Activated CD4-positive, CD25-positive, alpha-beta regulatory T cell treated with anti-CD3 and anti-CD28 coated beads, Interleukin-2, amount 50 U/mL, for 24 hours (primary cell): ENCODE measurements at regions not wholly inside any gene's neighbourhood (a gene's known extent, or its start where the extent isn't known, plus 50 kb on each side); places are given as distances from the start of the nearest gene placed in this dataset.
"Not testable (repeated sequence)": the region's sequence is repeated elsewhere in the genome, so short reads cannot be mapped to it uniquely, and the experiment has no call there.

Experiments used
- ATAC-seq, 2 donors: fragments of 150-1000 bp; cut with Tn5 transposase; one replicate each; pipeline ENCODE4 v1.10.0; 2021; ENCODE audit warnings: mild to moderate bottlenecking in 1 of 2, moderate library complexity in 1 of 2

- no peak for ATAC-seq
Measured at GRCh38 chr7:85875398-85875797, 688.5 kb upstream of the SEMA3D start.

- no peak for ATAC-seq
Measured at GRCh38 chr7:85866540-85866939, 679.7 kb upstream of the SEMA3D start.

GRCh38 chr7:85851571-85852193 is 664.8 kb upstream of the SEMA3D start:
- no peak for ATAC-seq

- no peak for ATAC-seq
Measured at GRCh38 chr7:85850381-85850780, 663.5 kb upstream of the SEMA3D start.

GRCh38 chr7:85840554-85840953 is 653.7 kb upstream of the SEMA3D start:
- no peak for ATAC-seq

GRCh38 chr7:85833066-85833465 is 646.2 kb upstream of the SEMA3D start:
- ATAC-seq: no peak

- ATAC-seq: no peak
Measured at GRCh38 chr7:85830982-85831381, 644.1 kb upstream of the SEMA3D start.

- no peak for ATAC-seq
Measured at GRCh38 chr7:85829817-85830432, 643.1 kb upstream of the SEMA3D start.

- no peak for ATAC-seq
Measured at GRCh38 chr7:85829176-85829575, 642.3 kb upstream of the SEMA3D start.

- no peak for ATAC-seq
Measured at GRCh38 chr7:85828614-85829013, 641.8 kb upstream of the SEMA3D start.

GRCh38 chr7:85823396-85824080 is 636.7 kb upstream of the SEMA3D start:
- ATAC-seq: no peak

GRCh38 chr7:85821926-85822325 is 635.1 kb upstream of the SEMA3D start:
- ATAC-seq: no peak

GRCh38 chr7:85820702-85821443 is 634.0 kb upstream of the SEMA3D start:
- ATAC-seq: no peak

GRCh38 chr7:85815526-85815925 is 628.7 kb upstream of the SEMA3D start:
- no peak for ATAC-seq

- ATAC-seq: no peak
Measured at GRCh38 chr7:85806321-85806720, 619.5 kb upstream of the SEMA3D start.

- no peak for ATAC-seq
Measured at GRCh38 chr7:85805656-85806055, 618.8 kb upstream of the SEMA3D start.

- ATAC-seq: no peak
Measured at GRCh38 chr7:85805249-85805648, 618.4 kb upstream of the SEMA3D start.

- no peak for ATAC-seq
Measured at GRCh38 chr7:85802211-85802610, 615.4 kb upstream of the SEMA3D start.

GRCh38 chr7:85796956-85797355 is 610.1 kb upstream of the SEMA3D start:
- ATAC-seq: no peak

GRCh38 chr7:85791098-85791497 is 604.2 kb upstream of the SEMA3D start:
- not testable (repeated sequence) for ATAC-seq

- no peak for ATAC-seq
Measured at GRCh38 chr7:85781606-85782005, 594.8 kb upstream of the SEMA3D start.

- ATAC-seq: no peak
Measured at GRCh38 chr7:85776691-85777345, 590.0 kb upstream of the SEMA3D start.

GRCh38 chr7:85775431-85775830 is 588.6 kb upstream of the SEMA3D start:
- no peak for ATAC-seq
